Astrocyte (in vitro differentiated cells and primary cell): ENCODE measurements at regions not wholly inside any gene's neighbourhood (a gene's known extent, or its start where the extent isn't known, plus 50 kb on each side); places are given as distances from the start of the nearest gene placed in this dataset.
A peak's percentile ranks its signal among the peaks of the same experiment; 100 is the strongest.

Experiments used
- DNase-seq: peaks from one replicate; pipeline ENCODE4 v3.0.0-alpha.2; 2010; ENCODE audit warnings: low read depth
- FAIRE-seq: peaks from 2 replicates; lab custom pipeline; 2011; peaks lifted over from hg19 to GRCh38; lab: Jason Lieb, UNC
- H2AFZ ChIP-seq: 2 replicates; pipeline ENCODE4 v1.6.0; 2012; ENCODE audit warnings: low read depth, low read length, inconsistent platforms
- H3K27ac ChIP-seq: 2 replicates; pipeline ENCODE4 v1.5.1; 2011; ENCODE audit warnings: low read depth, low read length, inconsistent platforms
- H3K27me3 ChIP-seq: 2 replicates; pipeline ENCODE4 v1.6.0; 2011; ENCODE audit warnings: low read length, inconsistent platforms; ENCODE audit not compliant: insufficient read depth
- H3K36me3 ChIP-seq: 2 replicates; pipeline ENCODE4 v1.5.1; 2011; ENCODE audit warnings: low read length, inconsistent platforms; ENCODE audit not compliant: insufficient read depth
- H3K4me1 ChIP-seq: 2 replicates; pipeline ENCODE4 v1.5.1; 2011; ENCODE audit warnings: low read length, inconsistent platforms; ENCODE audit not compliant: insufficient read depth
- H3K4me2 ChIP-seq: 2 replicates; pipeline ENCODE4 v1.6.0; 2012; ENCODE audit warnings: low read length, inconsistent platforms
- H3K4me3 ChIP-seq: 2 replicates; pipeline ENCODE4 v1.5.1; 2011; ENCODE audit warnings: low read depth, mild to moderate bottlenecking, low read length, inconsistent platforms; ENCODE audit not compliant: insufficient read depth
- H3K79me2 ChIP-seq: 2 replicates; pipeline ENCODE4 v1.6.0; 2012; ENCODE audit warnings: mild to moderate bottlenecking, low read length, inconsistent platforms; ENCODE audit not compliant: insufficient read depth
- H3K9ac ChIP-seq: 2 replicates; pipeline ENCODE4 v1.6.0; 2012; ENCODE audit warnings: mild to moderate bottlenecking, low read length, inconsistent platforms
- H3K9me3 ChIP-seq: 2 replicates; pipeline ENCODE4 v1.5.1; 2012; ENCODE audit warnings: low read depth, mild to moderate bottlenecking, low read length, inconsistent platforms; ENCODE audit not compliant: insufficient read depth
- H4K20me1 ChIP-seq: 2 replicates; pipeline ENCODE4 v1.6.0; 2012; ENCODE audit warnings: low read length, inconsistent platforms; ENCODE audit not compliant: insufficient read depth
- H3K27ac Mint-ChIP-seq: one replicate; pipeline ENCODE4 v1.8.0; 2021; ENCODE audit warnings: mild to moderate bottlenecking, mixed read lengths; ENCODE audit not compliant: unreplicated experiment
- H3K27me3 Mint-ChIP-seq: one replicate; pipeline ENCODE4 v1.8.0; 2021; ENCODE audit warnings: low read depth, mixed read lengths; ENCODE audit not compliant: unreplicated experiment
- H3K36me3 Mint-ChIP-seq: one replicate; pipeline ENCODE4 v1.8.0; 2021; ENCODE audit warnings: low read depth, mixed read lengths; ENCODE audit not compliant: unreplicated experiment
- H3K4me1 Mint-ChIP-seq: one replicate; pipeline ENCODE4 v1.8.0; 2021; ENCODE audit warnings: low read depth, mixed read lengths; ENCODE audit not compliant: unreplicated experiment
- H3K4me3 Mint-ChIP-seq: one replicate; pipeline ENCODE4 v1.8.0; 2021; ENCODE audit warnings: mild to moderate bottlenecking, moderate library complexity, mixed read lengths; ENCODE audit not compliant: unreplicated experiment
- H3K9me3 Mint-ChIP-seq: one replicate; pipeline ENCODE4 v1.8.0; 2021; ENCODE audit warnings: mild to moderate bottlenecking, mixed read lengths; ENCODE audit not compliant: unreplicated experiment
- CTCF ChIP-seq: IDR thresholded peaks from 2 replicates; pipeline ENCODE4 v1.5.1; 2011; ENCODE audit warnings: low read depth, mild to moderate bottlenecking, inconsistent platforms, low read length, moderate library complexity; ENCODE audit not compliant: insufficient read depth
- EZH2 ChIP-seq: IDR thresholded peaks from 2 replicates; pipeline ENCODE4 v1.6.1; 2012; ENCODE audit warnings: mild to moderate bottlenecking, low read length, inconsistent platforms; ENCODE audit not compliant: insufficient read depth

GRCh38 chr13:75115171-75115570 lies 366.8 kb downstream of the TBC1D4 start:
- no peak overlapping the region for H3K4me3 ChIP-seq
- no peak overlapping the region for H3K9ac ChIP-seq
- Mint-ChIP-seq H3K27me3 (no peaks in the 10 kb centered on the region), H3K36me3 (no peaks in the 10 kb centered on the region), H3K4me3 (no peak overlapping the region), H3K9me3 (peaks cover 5% of the 10 kb centered on the region), H3K27ac (no peak overlapping the region), H3K4me1 (no peaks in the 10 kb centered on the region)
- no peaks in the 10 kb centered on the region for H3K27me3 ChIP-seq
- H3K36me3 ChIP-seq = no peaks in the 10 kb centered on the region
- H3K4me1 ChIP-seq = no peaks in the 10 kb centered on the region
- H3K9me3 ChIP-seq = no peaks in the 10 kb centered on the region
- FAIRE-seq (no peak), DNase-seq (no peak)
- H3K4me2 ChIP-seq = no peak overlapping the region
- no peak overlapping the region for H2AFZ ChIP-seq
- H3K27ac ChIP-seq = no peak overlapping the region
- no peaks in the 10 kb centered on the region for H4K20me1 ChIP-seq
- H3K79me2 ChIP-seq = no peaks in the 10 kb centered on the region
- TF ChIP-seq CTCF = no peak
- TF ChIP-seq EZH2 = no peak

GRCh38 chr13:75103976-75104375 lies 378.0 kb downstream of the TBC1D4 start:
- Histone ChIP-seq H2AFZ (no peak overlapping the region), H3K4me1 (no peaks in the 10 kb centered on the region), H3K27ac (no peak overlapping the region), H3K4me2 (no peak overlapping the region), H3K27me3 (no peaks in the 10 kb centered on the region), H3K79me2 (no peaks in the 10 kb centered on the region), H3K9ac (no peak overlapping the region), H3K4me3 (no peak overlapping the region), H3K36me3 (no peaks in the 10 kb centered on the region), H4K20me1 (no peaks in the 10 kb centered on the region), H3K9me3 (no peaks in the 10 kb centered on the region)
- no peak for DNase-seq
- FAIRE-seq = no peak
- Mint-ChIP-seq H3K4me1 (peaks cover 13% of the 10 kb centered on the region), H3K9me3 (no peaks in the 10 kb centered on the region), H3K36me3 (no peaks in the 10 kb centered on the region), H3K27me3 (peaks cover 3% of the 10 kb centered on the region), H3K27ac (no peak overlapping the region), H3K4me3 (no peak overlapping the region)
- TF ChIP-seq CTCF = no peak

GRCh38 chr13:75102001-75102716 lies 379.8 kb downstream of the TBC1D4 start:
- Histone ChIP-seq H3K79me2 (no peaks in the 10 kb centered on the region), H3K27me3 (no peaks in the 10 kb centered on the region), H3K4me1 (no peaks in the 10 kb centered on the region), H3K9ac (no peak overlapping the region), H3K4me2 (no peak overlapping the region), H3K36me3 (no peaks in the 10 kb centered on the region), H2AFZ (peak overlapping the region; percentile 39), H3K27ac (no peak overlapping the region), H3K4me3 (no peak overlapping the region), H4K20me1 (no peaks in the 10 kb centered on the region), H3K9me3 (no peaks in the 10 kb centered on the region)
- Mint-ChIP-seq H3K4me1 (peaks cover 13% of the 10 kb centered on the region), H3K4me3 (no peak overlapping the region), H3K9me3 (no peaks in the 10 kb centered on the region), H3K27ac (peak overlapping the region; percentile 44), H3K36me3 (no peaks in the 10 kb centered on the region), H3K27me3 (no peaks in the 10 kb centered on the region)
- DNase-seq (peak; percentile 61), FAIRE-seq (no peak)
- TF ChIP-seq EZH2 (no peak), CTCF (no peak)
